ENCODE measurements at regions not wholly inside any gene's neighbourhood (a gene's known extent, or its start where the extent isn't known, plus 50 kb on each side); places are given as distances from the start of the nearest gene placed in this dataset.

DNA sequence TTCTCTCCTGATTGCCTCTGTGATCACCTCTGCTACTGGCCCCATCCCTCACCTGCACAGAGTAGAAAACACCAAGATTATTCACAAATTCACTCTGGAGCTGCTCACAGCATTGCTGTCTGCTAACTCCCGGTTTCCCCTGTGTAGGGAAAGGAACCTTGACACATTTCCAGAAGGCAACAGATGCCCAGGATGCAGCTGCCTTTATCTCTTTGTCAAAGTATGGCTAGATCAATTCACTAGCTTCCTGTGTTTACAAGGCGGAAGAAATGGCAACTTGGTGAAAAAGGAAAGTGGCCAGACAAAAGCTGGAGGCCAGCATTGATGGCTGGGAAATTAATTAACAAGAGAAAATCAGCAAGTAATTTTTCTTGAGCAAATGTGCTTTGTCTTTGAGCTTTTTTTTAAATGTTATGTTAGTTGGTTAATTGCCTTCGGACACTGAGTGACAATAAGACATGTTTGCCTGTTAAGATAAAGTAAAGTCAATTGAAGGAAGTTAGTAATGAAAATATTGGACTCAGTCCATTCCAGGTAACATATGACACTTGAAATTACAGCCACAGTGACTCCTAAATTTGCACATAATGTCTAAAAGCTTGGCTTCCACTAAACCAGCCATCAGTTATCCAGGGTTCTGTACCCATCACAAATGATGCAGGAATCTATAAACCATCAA, 394.6 kb upstream of the IL12A start:
- Histone ChIP-seq H3K4me3 (no peak overlapping the region), H3K27me3 (no peaks in the 10 kb centered on the region), H3K4me1 (no peaks in the 10 kb centered on the region), H3K36me3 (no peaks in the 10 kb centered on the region), H3K9me3 (peaks cover 0 to 5% (median 0%) of the 10 kb centered on the region in 3 donors), H3K27ac (no peak overlapping the region)
- TF ChIP-seq POLR2A (IDR thresholded peaks at IDR 0.05) (no peak), POLR2AphosphoS5 (IDR thresholded peaks at IDR 0.05) (peak; percentile 15)
- ATAC-seq: peak; percentile 31
- WGBS, 2 donors (ENCODE audit: low coverage in 1 of 2): 36 to 43% methylated on average over 2 to 3 of the region's 3 CpGs

DNA sequence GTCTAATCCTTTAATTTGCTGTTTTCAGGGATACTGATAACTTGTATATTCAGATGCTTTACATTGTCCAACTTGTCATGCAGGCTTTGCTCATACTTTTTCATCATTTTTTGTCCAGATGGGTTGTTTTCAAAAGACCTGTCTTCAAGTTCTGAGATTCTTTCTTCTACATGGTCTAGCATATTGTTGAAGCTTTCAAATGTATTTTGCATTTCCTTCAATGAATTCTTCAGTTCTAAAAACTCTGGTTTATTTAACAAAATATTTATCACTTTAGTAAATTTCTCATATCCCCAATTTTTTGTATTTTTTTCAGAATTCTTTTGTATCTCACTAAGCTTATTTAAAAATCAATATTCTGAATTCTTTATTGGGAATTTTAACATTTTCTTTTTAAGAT, 388.3 kb upstream of the IL12A start:
- H3K4me3 ChIP-seq: no peak overlapping the region
- H3K36me3 ChIP-seq: no peaks in the 10 kb centered on the region
- no peak overlapping the region for H3K27ac ChIP-seq
- H3K27me3 ChIP-seq: peaks cover 5% of the 10 kb centered on the region
- H3K9me3 ChIP-seq: peaks cover 0 to 33% (median 0%) of the 10 kb centered on the region in 3 donors
- ATAC-seq: no peak
- TF ChIP-seq POLR2AphosphoS5 (IDR thresholded peaks at IDR 0.05): no peak
- TF ChIP-seq POLR2A (IDR thresholded peaks at IDR 0.05): no peak
- no peak for TF ChIP-seq EP300 (IDR thresholded peaks at IDR 0.05)
- TF ChIP-seq, protein P1, sequence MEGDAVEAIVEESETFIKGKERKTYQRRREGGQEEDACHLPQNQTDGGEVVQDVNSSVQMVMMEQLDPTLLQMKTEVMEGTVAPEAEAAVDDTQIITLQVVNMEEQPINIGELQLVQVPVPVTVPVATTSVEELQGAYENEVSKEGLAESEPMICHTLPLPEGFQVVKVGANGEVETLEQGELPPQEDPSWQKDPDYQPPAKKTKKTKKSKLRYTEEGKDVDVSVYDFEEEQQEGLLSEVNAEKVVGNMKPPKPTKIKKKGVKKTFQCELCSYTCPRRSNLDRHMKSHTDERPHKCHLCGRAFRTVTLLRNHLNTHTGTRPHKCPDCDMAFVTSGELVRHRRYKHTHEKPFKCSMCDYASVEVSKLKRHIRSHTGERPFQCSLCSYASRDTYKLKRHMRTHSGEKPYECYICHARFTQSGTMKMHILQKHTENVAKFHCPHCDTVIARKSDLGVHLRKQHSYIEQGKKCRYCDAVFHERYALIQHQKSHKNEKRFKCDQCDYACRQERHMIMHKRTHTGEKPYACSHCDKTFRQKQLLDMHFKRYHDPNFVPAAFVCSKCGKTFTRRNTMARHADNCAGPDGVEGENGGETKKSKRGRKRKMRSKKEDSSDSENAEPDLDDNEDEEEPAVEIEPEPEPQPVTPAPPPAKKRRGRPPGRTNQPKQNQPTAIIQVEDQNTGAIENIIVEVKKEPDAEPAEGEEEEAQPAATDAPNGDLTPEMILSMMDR (IDR thresholded peaks at IDR 0.05): no peak
- H3K4me1 ChIP-seq: no peaks in the 10 kb centered on the region

DNA sequence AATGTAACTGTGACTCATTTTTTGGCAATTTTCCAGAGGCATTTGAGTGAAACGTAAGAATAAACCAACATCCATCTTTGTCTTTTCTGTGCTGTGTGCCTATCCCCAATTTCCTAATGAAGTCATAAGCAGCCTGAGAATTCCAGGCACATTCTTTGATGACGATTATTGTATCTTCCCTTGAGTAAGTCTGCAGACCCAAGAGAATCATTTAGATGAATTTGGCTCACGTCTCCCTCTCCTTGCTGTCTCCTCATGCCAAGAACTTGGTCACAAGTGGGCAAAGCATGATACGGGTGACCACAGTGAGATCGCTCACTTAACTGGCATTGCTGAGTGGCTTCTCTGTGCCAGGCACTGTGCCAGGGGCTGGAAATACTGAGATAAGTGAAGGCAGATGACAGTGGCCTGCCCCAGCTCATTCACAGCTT, 384.5 kb upstream of the IL12A start:
- no peak for ATAC-seq
- 23 to 24% methylated on average over 3 of the region's 5 CpGs for WGBS, 2 donors (ENCODE audit: low coverage in 1 of 2)
- Histone ChIP-seq H3K4me1 (no peaks in the 10 kb centered on the region), H3K4me3 (no peak overlapping the region), H3K9me3 (peaks cover 0 to 27% (median 0%) of the 10 kb centered on the region in 3 donors), H3K36me3 (no peaks in the 10 kb centered on the region), H3K27ac (no peak overlapping the region), H3K27me3 (peaks cover 5% of the 10 kb centered on the region)
- TF ChIP-seq POLR2A (IDR thresholded peaks at IDR 0.05) (no peak), EP300 (IDR thresholded peaks at IDR 0.05) (no peak), POLR2AphosphoS5 (IDR thresholded peaks at IDR 0.05) (no peak)
- TF ChIP-seq, protein P1 (IDR thresholded peaks at IDR 0.05): no peak

DNA sequence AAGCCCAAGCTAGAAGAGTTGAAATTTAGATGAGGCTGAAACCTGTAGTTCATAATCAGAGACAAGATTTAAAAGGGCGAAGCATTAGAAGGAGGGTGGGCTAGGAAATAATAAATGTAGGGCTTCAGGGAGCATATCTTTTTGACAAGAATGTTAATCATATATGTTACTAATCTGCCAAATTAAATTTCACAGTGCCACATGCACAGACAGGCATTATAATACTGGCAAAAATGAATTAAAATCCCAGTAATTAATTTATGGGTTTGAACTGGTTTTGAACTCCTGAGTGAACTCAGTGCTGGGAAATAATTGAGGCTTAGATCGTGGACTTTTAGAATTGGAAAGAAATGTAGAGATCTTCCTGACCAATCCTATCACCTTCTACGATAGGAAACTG, 383.5 kb upstream of the IL12A start:
- Histone ChIP-seq H3K36me3 (no peaks in the 10 kb centered on the region), H3K27ac (no peak overlapping the region), H3K4me3 (no peak overlapping the region), H3K9me3 (peaks cover 0 to 17% (median 0%) of the 10 kb centered on the region in 3 donors), H3K27me3 (peaks cover 5% of the 10 kb centered on the region), H3K4me1 (no peaks in the 10 kb centered on the region)
- WGBS, 2 donors (ENCODE audit: low coverage in 1 of 2): 90 to 91% methylated on average over 3 of the region's 3 CpGs
- no peak for ATAC-seq
- TF ChIP-seq EP300 (IDR thresholded peaks at IDR 0.05) (no peak), POLR2AphosphoS5 (IDR thresholded peaks at IDR 0.05) (no peak), POLR2A (IDR thresholded peaks at IDR 0.05) (no peak)
- TF ChIP-seq, protein P1 (IDR thresholded peaks at IDR 0.05): no peak

DNA sequence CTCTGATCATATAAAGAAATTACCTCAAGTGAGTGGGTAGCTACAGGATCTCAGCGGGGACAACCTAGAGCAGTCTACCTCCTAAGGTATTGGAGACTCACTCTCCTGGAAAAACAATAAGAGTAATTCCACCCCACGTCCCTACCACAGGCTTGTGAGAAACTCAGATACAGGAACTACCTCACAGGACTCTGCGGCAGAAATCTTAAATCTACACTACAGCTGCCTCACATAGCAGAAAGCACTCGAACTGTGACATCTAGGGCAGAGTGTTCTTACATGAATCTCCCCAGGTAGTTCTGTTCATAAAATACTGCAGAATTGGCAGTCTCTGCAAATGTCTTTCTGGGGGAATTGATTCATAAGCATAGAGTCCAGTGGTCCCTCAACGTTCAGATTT, 382.9 kb upstream of the IL12A start:
- no peak for ATAC-seq
- H3K4me3 ChIP-seq: no peak overlapping the region
- TF ChIP-seq, protein P1 (IDR thresholded peaks at IDR 0.05): no peak
- TF ChIP-seq EP300 (IDR thresholded peaks at IDR 0.05) (no peak), POLR2AphosphoS5 (IDR thresholded peaks at IDR 0.05) (no peak), POLR2A (IDR thresholded peaks at IDR 0.05) (no peak)
- no peaks in the 10 kb centered on the region for H3K36me3 ChIP-seq
- WGBS, 2 donors (ENCODE audit: low coverage in 1 of 2): 73 to 100% methylated on average over 1 to 5 of the region's 5 CpGs
- no peaks in the 10 kb centered on the region for H3K4me1 ChIP-seq
- H3K27ac ChIP-seq: no peak overlapping the region
- H3K9me3 ChIP-seq: peaks cover 0 to 11% (median 0%) of the 10 kb centered on the region in 3 donors
- peaks cover 5% of the 10 kb centered on the region for H3K27me3 ChIP-seq

Data from gastroesophageal sphincter (tissue), 4 donors.